Endothelial cell of umbilical vein (primary cell): ENCODE measurements at regions not wholly inside any gene's neighbourhood (a gene's known extent, or its start where the extent isn't known, plus 50 kb on each side); places are given as distances from the start of the nearest gene placed in this dataset.
A peak's percentile ranks its signal among the peaks of the same experiment; 100 is the strongest.

Source experiments
- BruUV-seq: library from RNA; stranded (reverse); fragments of 400-500 nt; replicated peaks from 2 replicates; lab custom pipeline; 2021; lab: Mats Ljungman, UMichigan
- CTCF ChIA-PET: fragments of 300-600, 350-600 bp; sonication (Branson Sonifier 250); formaldehyde crosslinking; loops from one replicate; lab custom pipeline; 2021; ENCODE audit warnings: antibody characterized with exemption, inconsistent platforms; lab: Charles Lee
- POLR2A ChIA-PET: fragments of 300-600, 350-600 bp; sonication (Branson Sonifier 250); formaldehyde crosslinking; loops from one replicate; lab custom pipeline; 2021; ENCODE audit warnings: antibody characterized with exemption, inconsistent platforms; lab: Charles Lee
- DNase-seq: peaks from one replicate; pipeline ENCODE4 v3.0.0-alpha.2; 2011; ENCODE audit warnings: low read depth, low spot score
- FAIRE-seq: peaks from 2 replicates; lab custom pipeline; 2011; peaks lifted over from hg19 to GRCh38; lab: Jason Lieb, UNC
- H2AFZ ChIP-seq: 2 replicates; pipeline ENCODE4 v1.6.0; 2012; ENCODE audit warnings: low read depth, low read length, control low read depth, inconsistent platforms
- H3K27ac ChIP-seq: 2 replicates; pipeline ENCODE4 v1.5.1; 2011; ENCODE audit warnings: low read depth, mild to moderate bottlenecking, control low read depth, low read length, moderate library complexity; ENCODE audit not compliant: insufficient read depth
- H3K27me3 ChIP-seq, 2 experiments: 2 replicates each; pipeline versions ENCODE4 v1.6.0 to v1.6.1; 2011; ENCODE audit warnings: low read length in 2 of 2, mixed read lengths in 1 of 2; ENCODE audit not compliant: control insufficient read depth in 2 of 2, insufficient read depth in 2 of 2
- H3K36me3 ChIP-seq, 2 experiments: 2 replicates in 1 of 2; 3 replicates in 1 of 2; pipeline ENCODE4 v1.5.1; 2011; ENCODE audit warnings: low read length in 2 of 2, mild to moderate bottlenecking in 1 of 2, moderate library complexity in 1 of 2; ENCODE audit not compliant: control insufficient read depth in 2 of 2, insufficient read depth in 2 of 2; ENCODE audit errors: extremely low read depth in 1 of 2
- H3K4me1 ChIP-seq: 3 replicates; pipeline ENCODE4 v1.5.1; 2011; ENCODE audit warnings: mild to moderate bottlenecking, low read length; ENCODE audit not compliant: control insufficient read depth, insufficient read depth; ENCODE audit errors: extremely low read depth
- H3K4me2 ChIP-seq: 2 replicates; pipeline ENCODE4 v1.6.1; 2011; ENCODE audit warnings: low read length, control low read depth, mixed read lengths; ENCODE audit not compliant: insufficient read depth
- H3K4me3 ChIP-seq, 3 experiments: fragments of 200-600 bp in 1 of 3; sonication (generic), shearing (Covaris generic) in 1 of 3; replicated peaks in 1 of 3; 2 replicates each; pipeline ENCODE4 v1.5.1; 2011 to 2016; ENCODE audit warnings: control low read depth in 3 of 3, low read length in 3 of 3, mild to moderate bottlenecking in 2 of 3, inconsistent platforms in 1 of 3, low read depth in 1 of 3, moderate library complexity in 1 of 3; ENCODE audit not compliant: insufficient read depth in 1 of 3
- H3K79me2 ChIP-seq: 2 replicates; pipeline ENCODE4 v1.6.0; 2012; ENCODE audit warnings: low read length, inconsistent platforms; ENCODE audit not compliant: control insufficient read depth, insufficient read depth
- H3K9ac ChIP-seq: replicated peaks from 2 replicates; pipeline ENCODE3; 2011; ENCODE audit warnings: low read length, control low read depth; ENCODE audit not compliant: insufficient read depth; ENCODE audit errors: extremely low read depth
- H3K9me1 ChIP-seq: replicated peaks from 3 replicates; pipeline ENCODE4 v1.6.0; 2011; ENCODE audit warnings: mild to moderate bottlenecking, low read length; ENCODE audit not compliant: control insufficient read depth, insufficient read depth; ENCODE audit errors: extremely low read depth
- H3K9me3 ChIP-seq: replicated peaks from 2 replicates; pipeline ENCODE4 v1.5.1; 2012; ENCODE audit warnings: low read length, inconsistent platforms; ENCODE audit not compliant: control insufficient read depth, insufficient read depth
- H4K20me1 ChIP-seq: replicated peaks from 2 replicates; pipeline ENCODE3; 2011; ENCODE audit warnings: mild to moderate bottlenecking, low read length; ENCODE audit not compliant: control insufficient read depth, insufficient read depth; ENCODE audit errors: extremely low read depth
- EZH2 ChIP-seq: IDR thresholded peaks from 2 replicates; pipeline ENCODE4 v1.6.1; 2012; ENCODE audit warnings: borderline replicate concordance, low read depth, mild to moderate bottlenecking, moderate library complexity, low read length, inconsistent platforms; ENCODE audit not compliant: severe bottlenecking
- FOS ChIP-seq: IDR thresholded peaks from 2 replicates; pipeline ENCODE4 v1.6.1; 2011; ENCODE audit warnings: mild to moderate bottlenecking, low read length, moderate library complexity, borderline replicate concordance; ENCODE audit not compliant: insufficient read depth
- GATA2 ChIP-seq: IDR thresholded peaks from 2 replicates; pipeline ENCODE4 v1.7.0; 2011; ENCODE audit warnings: low read depth, mild to moderate bottlenecking, moderate library complexity, mixed read lengths, low read length; ENCODE audit not compliant: insufficient read length, insufficient read depth
- JUN ChIP-seq: IDR thresholded peaks from 2 replicates; pipeline ENCODE4 v1.6.1; 2011; ENCODE audit warnings: borderline replicate concordance, low read depth; ENCODE audit not compliant: insufficient read length, insufficient read depth
- MYC ChIP-seq: IDR thresholded peaks from one replicate; pipeline ENCODE4 v1.6.1; 2011; ENCODE audit warnings: mild to moderate bottlenecking, low read depth, low read length
- POLR2A ChIP-seq: IDR thresholded peaks from 2 replicates; pipeline ENCODE4 v1.6.1; 2012; ENCODE audit warnings: low read depth, mild to moderate bottlenecking, control low read depth, low read length
- POLR2AphosphoS5 ChIP-seq: IDR thresholded peaks from 2 replicates; pipeline ENCODE4 v1.6.1; 2012; ENCODE audit warnings: low read depth, mild to moderate bottlenecking, control low read depth, low read length, moderate library complexity; ENCODE audit not compliant: insufficient read depth
- dilution Hi-C: fragments of 300-500 bp; cut with MboI; formaldehyde crosslinking; loops from one replicate; pipeline ENCODE4 v1.15.0; 2019; ENCODE audit warnings: low sequenced_read_pairs; ENCODE audit not compliant: extremely low pct_ligation_motif_present
- intact Hi-C: fragments of 100-400 bp; cut with micrococcal nuclease; formaldehyde crosslinking; loops from one replicate; pipeline ENCODE4 v1.10.0; 2022
- TF ChIP-seq, protein P1 (sequence below): IDR thresholded peaks from 2 replicates; pipeline ENCODE4 v1.6.1; 2011; ENCODE audit not compliant: insufficient read depth, insufficient read length
- TF ChIP-seq, protein P2 (sequence below), 2 donors: IDR thresholded peaks; 1 replicate in 1 of 2; 2 replicates in 1 of 2; pipeline ENCODE4 v1.5.1; 2011; ENCODE audit warnings: low read length in 2 of 2, mild to moderate bottlenecking in 2 of 2, moderate library complexity in 2 of 2, control low read depth in 1 of 2, inconsistent platforms in 1 of 2, low read depth in 1 of 2; ENCODE audit not compliant: insufficient read depth in 1 of 2; ENCODE audit errors: extremely low read depth in 1 of 2

DNA sequence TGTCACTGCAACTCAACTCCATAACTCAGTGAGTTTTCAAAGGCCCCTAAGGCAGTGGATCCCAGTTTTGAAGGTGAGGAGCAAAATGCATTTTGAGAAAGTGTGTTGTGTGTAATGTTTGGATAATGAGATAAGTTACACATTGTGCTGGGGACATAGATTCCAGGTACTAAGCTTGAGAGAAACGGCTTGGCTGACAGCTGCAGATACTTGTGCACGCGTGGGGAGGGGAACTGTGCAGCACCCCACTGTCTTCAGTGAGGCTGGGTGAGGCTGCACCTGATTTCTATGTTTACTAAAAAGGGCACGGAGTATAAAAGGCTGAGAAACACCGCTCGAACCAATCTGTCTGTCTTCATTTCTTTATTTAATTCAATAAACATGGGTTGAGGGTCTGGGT is 254.0 kb upstream of the COPS8 start:
- no peak for FAIRE-seq
- CTCF ChIA-PET = no interaction called here

DNA sequence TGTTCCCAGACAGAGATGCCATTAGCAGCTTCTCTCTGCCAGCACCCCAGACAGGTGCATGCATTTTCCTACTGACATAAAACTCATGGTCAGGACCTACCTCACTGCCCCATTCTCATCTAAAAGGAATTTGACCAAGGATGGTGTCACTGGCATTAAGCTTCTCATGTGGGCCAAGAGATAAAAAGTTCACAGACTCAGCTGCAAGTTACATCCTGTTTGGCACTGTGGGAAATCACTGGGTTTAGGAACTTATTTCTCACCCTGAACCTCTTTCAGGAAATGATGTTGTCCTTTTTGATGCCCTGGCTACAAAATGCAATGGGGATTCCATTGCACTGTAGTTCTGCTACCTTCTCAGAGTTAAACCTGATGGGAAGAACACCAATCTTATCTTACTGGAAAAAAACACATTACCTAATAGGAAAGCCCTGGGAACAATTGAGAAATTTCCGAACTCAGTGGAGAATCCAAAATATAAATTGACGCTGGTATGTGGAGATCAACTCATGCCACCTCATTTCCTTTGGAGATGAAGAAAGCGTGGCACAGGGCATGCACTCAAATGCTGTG is 252.1 kb upstream of the COPS8 start:
- peaks cover 23% of the 10 kb centered on the region for H3K4me1 ChIP-seq
- TF ChIP-seq, protein P1, sequence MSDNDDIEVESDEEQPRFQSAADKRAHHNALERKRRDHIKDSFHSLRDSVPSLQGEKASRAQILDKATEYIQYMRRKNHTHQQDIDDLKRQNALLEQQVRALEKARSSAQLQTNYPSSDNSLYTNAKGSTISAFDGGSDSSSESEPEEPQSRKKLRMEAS = no peak
- no peak for TF ChIP-seq POLR2A
- peak; percentile 12 for TF ChIP-seq POLR2AphosphoS5
- no peak for TF ChIP-seq MYC
- TF ChIP-seq, protein P2, sequence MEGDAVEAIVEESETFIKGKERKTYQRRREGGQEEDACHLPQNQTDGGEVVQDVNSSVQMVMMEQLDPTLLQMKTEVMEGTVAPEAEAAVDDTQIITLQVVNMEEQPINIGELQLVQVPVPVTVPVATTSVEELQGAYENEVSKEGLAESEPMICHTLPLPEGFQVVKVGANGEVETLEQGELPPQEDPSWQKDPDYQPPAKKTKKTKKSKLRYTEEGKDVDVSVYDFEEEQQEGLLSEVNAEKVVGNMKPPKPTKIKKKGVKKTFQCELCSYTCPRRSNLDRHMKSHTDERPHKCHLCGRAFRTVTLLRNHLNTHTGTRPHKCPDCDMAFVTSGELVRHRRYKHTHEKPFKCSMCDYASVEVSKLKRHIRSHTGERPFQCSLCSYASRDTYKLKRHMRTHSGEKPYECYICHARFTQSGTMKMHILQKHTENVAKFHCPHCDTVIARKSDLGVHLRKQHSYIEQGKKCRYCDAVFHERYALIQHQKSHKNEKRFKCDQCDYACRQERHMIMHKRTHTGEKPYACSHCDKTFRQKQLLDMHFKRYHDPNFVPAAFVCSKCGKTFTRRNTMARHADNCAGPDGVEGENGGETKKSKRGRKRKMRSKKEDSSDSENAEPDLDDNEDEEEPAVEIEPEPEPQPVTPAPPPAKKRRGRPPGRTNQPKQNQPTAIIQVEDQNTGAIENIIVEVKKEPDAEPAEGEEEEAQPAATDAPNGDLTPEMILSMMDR (IDR thresholded peaks at IDR 0.05; ENCODE audit: extremely low read depth in 1 of 2, insufficient read depth in 1 of 2, low read depth in 1 of 2, low read length in 2 of 2) = no peak
- peak; percentile 83 for TF ChIP-seq JUN
- peak; percentile 87 for TF ChIP-seq GATA2
- TF ChIP-seq EZH2 = no peak
- peak; percentile 49 for TF ChIP-seq FOS
- no peaks in the 10 kb centered on the region for H3K9me3 ChIP-seq
- H3K4me2 ChIP-seq = peak overlapping the region; percentile 31
- H3K9me1 ChIP-seq = no peaks in the 10 kb centered on the region
- peak overlapping the region; percentile 57 for H3K9ac ChIP-seq
- DNase-seq = peak; percentile 95
- intact Hi-C loops = loop anchor here (1.0 to 2.0 kb wide), 8 partner anchors 38 to 265 kb away; partner anchors contain the start of gene ACKR3
- BruUV-seq = no TSS peak
- no peaks in the 10 kb centered on the region for H4K20me1 ChIP-seq
- dilution Hi-C loops = loop anchor here (5.0 kb wide), 1 partner anchor 54 kb away; no protein-coding TSS in a partner anchor
- peak overlapping the region; percentile 94 for H3K27ac ChIP-seq
- H2AFZ ChIP-seq = no peak overlapping the region
- H3K79me2 ChIP-seq = no peaks in the 10 kb centered on the region
- CTCF ChIA-PET = interaction anchor here (0.9 to 1.8 kb wide), 3 partner anchors 36 to 194 kb away, joined by 3 to 5 read pairs (median 3); no protein-coding TSS in a partner anchor
- peak; percentile 94 for FAIRE-seq
- H3K36me3 ChIP-seq = no peaks in the 10 kb centered on the region
- H3K27me3 ChIP-seq = no peaks in the 10 kb centered on the region
- POLR2A ChIA-PET = interaction anchor here (0.6 kb wide), 2 partner anchors 38 to 192 kb away, joined by 3 to 4 read pairs; no protein-coding TSS in a partner anchor
- H3K4me3 ChIP-seq = no peak overlapping the region

More for the DNA sequence above, 254.0 kb upstream of the COPS8 start:
- Histone ChIP-seq H3K79me2 (no peaks in the 10 kb centered on the region), H3K9me3 (no peaks in the 10 kb centered on the region), H3K4me3 (no peak overlapping the region), H4K20me1 (no peaks in the 10 kb centered on the region), H2AFZ (no peak overlapping the region), H3K4me1 (peaks cover 40% of the 10 kb centered on the region), H3K36me3 (no peaks in the 10 kb centered on the region), H3K27me3 (no peaks in the 10 kb centered on the region), H3K9ac (no peak overlapping the region), H3K4me2 (no peak overlapping the region), H3K9me1 (no peaks in the 10 kb centered on the region), H3K27ac (no peak overlapping the region)
- DNase-seq = no peak
- no TSS peak for BruUV-seq
- TF ChIP-seq FOS (no peak), GATA2 (no peak)
- TF ChIP-seq, protein P1 = no peak
- POLR2A ChIA-PET = no interaction called here
- intact Hi-C loops = loop anchor here (2.0 kb wide), 4 partner anchors 115 to 263 kb away; partner anchors contain the start of gene ACKR3
- dilution Hi-C loops = loop anchor here (5.0 kb wide), 1 partner anchor 56 kb away; no protein-coding TSS in a partner anchor
